ENCODE measurements at regions not wholly inside any gene's neighbourhood (a gene's known extent, or its start where the extent isn't known, plus 50 kb on each side); places are given as distances from the start of the nearest gene placed in this dataset.

GRCh38 chr22:49046000-49046545 lies 781.6 kb downstream of the BRD1 start:
- DNase-seq (ENCODE audit: low read depth): no peak

- no peak for DNase-seq (ENCODE audit: low read depth)
These were observed 782.4 kb downstream of the BRD1 start for GRCh38 chr22:49045276-49045675.

DNA sequence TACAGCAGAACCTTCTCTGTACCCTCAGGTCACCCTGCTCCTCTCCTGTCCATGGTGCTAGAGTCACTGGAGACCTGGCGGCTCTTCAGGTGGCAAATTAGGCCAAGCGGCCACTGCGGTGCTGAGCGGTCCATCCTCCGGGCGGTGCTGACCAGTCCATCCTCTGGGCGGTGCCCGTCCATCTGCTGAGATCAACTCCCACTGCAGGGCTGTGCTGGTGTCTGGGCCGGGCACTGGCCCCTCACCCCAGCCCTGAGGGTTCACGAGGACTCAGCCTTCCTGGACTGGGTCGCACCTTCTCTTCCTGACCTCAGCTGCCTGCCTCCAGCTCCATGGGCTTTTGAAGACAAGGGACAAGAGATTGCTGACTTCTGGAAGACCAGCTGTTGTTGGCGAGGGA lies 782.9 kb downstream of the BRD1 start:
- no peak for DNase-seq (ENCODE audit: low read depth)

- DNase-seq (ENCODE audit: low read depth): no peak
These were observed 783.6 kb downstream of the BRD1 start for GRCh38 chr22:49044091-49044490.

DNA sequence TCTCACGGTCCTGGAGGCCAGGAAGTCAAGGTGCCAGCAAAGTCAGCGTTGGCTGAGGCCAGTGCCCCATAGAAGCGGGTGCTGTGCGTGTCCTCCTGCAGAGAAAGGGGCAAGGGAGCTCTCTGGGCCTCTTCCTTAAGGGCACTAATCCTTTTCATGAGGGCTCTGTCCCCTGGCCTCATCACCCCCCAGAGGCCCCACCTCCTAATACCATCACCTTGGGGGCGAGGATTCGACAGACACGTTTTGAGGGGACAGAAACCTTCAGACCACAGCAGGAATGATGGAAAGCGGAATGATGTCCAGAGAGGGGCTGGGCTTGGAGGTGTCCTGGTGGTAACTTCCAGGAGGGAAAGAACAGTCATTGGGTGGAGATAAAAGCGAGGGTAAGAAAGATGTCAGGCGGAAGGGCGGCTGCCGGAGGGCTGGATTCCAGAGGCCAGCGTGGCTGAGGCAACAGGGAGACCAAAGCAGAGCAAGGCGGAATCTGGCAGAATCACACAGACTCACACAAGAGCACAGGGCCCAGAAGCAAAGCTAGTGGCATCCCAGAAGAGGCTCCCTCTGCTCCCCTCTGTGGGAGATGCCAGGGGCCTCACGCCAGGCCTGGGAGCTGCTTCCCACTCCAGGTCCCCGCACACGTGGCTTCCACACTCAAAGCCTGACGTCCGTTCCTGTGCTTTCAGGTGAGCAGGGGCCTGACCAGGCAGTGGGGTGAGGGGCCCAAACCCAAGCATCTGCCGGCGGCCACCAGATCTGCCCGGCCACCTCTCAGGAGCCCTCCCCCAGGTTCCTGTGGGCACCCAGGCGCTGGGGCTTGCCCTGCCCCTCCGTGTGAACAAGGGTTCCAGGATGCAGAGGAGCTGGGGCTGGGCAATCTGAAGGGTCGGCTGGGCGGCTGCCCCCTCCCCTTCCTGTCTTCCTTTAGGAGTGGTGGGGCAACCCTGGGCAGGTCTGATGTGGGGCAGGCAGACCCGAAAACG lies 784.5 kb downstream of the BRD1 start:
- no peak for DNase-seq (ENCODE audit: low read depth)

DNA sequence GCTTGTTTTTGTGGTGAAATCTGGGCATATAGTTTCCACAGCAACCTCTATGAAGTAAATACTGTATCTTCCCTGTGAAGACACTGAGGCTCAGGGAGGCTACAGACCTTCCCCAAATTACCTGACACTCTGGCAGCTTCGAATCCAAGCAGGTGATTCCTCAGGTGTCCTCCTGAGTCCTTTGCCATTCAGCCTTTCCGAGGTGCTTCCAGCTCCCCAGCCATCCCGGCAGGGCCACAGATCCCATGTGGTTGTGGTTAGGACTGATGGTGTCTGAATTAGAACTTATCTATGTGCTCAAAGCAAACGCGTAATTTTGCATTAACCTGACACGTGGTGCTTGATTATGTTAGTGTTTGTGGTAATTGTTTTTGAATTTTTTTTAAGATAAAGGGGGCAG lies 785.6 kb downstream of the BRD1 start:
- no peak for DNase-seq (ENCODE audit: low read depth)

GRCh38 chr22:49040754-49041467 lies 786.8 kb downstream of the BRD1 start:
- no peak for DNase-seq (ENCODE audit: low read depth)

DNA sequence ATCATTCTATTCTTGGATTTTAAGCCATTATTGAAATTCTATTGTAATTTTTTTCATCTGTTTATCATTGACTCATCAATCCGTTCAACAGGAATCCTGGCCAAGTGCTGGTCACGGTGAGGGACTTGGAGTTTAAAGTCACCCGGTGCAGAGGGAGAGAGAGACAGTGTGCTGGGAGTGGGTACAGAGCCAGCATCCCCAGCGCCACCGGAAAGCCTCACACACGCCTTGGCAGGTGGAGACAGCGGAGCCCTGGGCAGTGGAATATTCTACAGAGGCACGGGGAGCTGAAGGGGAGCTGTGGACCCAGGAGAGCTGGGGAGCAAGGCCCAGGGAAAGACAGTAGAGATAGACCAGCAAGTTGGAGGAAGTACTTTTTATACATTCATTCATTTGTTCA lies 787.6 kb downstream of the BRD1 start:
- no peak for DNase-seq (ENCODE audit: low read depth)

DNA sequence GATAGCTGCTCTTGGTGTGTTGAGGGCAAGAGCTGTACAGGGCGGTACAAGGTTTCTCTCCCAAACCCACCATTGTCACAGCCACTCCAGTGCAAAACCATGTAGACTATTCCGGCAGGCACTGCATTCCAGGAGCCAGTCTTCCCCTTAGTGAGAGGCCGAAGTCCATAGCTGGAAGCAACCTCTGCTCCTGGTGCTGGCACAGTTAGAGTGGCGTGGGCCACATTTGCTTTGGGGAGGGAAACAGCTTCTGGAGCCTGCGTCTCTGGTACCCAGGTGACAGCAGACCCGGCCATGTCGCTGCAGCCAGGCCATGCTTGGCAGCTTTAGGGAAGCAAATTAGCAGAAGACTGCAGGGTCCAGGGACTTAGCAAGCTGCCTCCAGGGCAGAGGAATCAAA lies 788.0 kb downstream of the BRD1 start:
- no peak for DNase-seq (ENCODE audit: low read depth)

- DNase-seq (ENCODE audit: low read depth): no peak
These were observed 789.9 kb downstream of the BRD1 start for GRCh38 chr22:49037701-49038245.

- DNase-seq (ENCODE audit: low read depth): no peak
These were observed 791.2 kb downstream of the BRD1 start for GRCh38 chr22:49036513-49036912.

DNA sequence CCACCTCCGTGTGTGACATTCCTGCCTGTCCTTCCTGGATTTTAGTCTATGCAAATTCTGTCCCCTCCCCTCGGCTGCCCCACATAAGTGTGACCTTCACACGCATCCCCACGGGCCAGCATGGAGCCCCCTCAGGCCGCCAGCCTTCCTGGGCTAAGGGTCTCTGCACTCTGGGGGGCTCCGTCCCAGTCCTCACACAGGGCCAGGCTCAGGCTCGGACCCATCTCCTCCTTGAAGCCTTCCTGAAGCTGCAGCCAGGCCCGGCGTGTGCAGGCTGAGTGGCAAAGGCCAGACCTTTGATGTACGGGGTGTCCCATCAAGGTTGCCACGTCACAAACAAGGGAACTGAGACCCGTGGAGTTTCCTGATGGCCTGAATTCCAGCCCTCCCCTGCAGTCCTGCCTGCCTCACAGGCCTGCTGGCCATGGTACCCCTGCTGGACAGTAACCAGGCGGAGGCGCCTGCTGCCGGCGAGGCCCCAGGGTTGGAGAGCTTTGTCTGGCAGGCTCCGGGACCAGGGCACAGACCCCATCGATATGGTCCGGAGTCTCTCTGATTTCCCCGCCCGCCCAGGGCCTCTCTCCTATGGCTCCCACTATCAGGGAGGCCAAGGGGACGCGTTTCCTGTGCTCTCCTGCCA lies 791.7 kb downstream of the BRD1 start:
- no peak for DNase-seq (ENCODE audit: low read depth)

- no peak for DNase-seq (ENCODE audit: low read depth)
These were observed 792.5 kb downstream of the BRD1 start for GRCh38 chr22:49034836-49035817.

- DNase-seq (ENCODE audit: low read depth): no peak
These were observed 794.1 kb downstream of the BRD1 start for GRCh38 chr22:49033616-49034015.

DNA sequence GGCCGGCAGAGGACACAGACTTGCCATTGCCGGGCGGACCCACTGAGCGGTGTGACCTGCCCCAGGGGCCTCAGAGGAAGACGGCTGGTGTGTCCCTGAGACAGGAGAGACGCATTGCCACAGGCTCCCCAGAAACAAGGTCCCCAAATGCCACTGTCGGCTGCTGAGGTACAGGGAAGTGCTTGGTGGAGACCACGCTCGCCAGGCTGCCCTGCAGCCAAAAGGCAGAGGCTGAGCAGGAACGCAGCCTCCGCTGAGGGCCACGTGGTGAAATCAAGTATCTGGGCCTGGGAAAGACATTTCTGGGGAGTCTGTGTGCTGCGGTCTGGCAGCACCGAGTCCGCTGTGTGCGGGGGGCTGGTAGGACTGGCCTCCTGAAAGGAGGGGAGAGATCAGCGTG lies 794.9 kb downstream of the BRD1 start:
- no peak for DNase-seq (ENCODE audit: low read depth)

DNA sequence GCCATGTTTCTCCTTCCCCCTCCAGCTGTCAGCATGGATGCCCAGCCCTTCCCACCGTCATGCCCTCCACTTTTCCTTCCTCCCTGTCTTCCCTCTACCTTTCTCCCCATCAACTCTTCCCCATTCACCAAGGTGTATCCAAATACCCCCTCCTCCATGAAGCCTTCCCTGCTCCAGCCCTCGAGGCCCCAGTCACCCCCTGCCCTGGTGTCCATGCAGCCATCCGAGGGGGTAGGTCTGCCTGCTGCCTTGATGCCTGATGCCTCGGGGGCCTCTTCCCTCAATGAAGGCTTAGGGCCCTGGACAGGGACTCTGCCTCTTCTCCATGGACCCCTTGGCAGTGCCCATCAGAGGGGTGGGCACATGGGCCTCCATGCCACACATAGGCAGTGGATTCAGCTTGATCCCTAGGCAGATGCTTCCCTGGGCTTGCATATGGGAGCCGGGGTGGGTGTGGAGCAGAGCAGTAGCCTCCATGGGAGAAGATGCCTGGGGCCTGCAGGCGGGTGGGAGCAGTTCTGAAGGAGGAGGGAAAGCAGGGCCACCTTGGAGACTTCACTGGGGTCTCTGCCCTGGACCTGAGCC lies 795.8 kb downstream of the BRD1 start:
- no peak for DNase-seq (ENCODE audit: low read depth)

DNA sequence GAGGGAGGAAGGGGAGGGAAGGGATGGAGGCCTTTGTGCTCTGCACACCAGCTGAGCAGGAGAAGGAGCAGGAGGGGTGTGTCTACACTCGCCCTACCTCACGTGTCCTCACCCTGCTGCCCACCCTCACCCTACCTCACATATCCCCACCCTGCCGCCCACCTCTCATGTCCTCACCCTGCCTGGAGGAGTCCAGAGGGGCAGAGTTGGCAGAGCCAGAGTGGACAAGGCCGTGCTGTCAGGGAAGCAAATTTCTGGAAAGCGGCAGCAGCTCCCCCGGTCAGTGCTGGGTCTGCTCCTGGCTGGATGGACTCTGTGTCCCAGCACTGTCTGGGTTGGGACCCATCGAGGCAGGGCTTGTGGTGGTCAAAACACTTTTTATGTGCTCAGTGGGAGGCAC lies 799.6 kb downstream of the BRD1 start:
- no peak for DNase-seq (ENCODE audit: low read depth)

- no peak for DNase-seq (ENCODE audit: low read depth)
These were observed 800.4 kb downstream of the BRD1 start for GRCh38 chr22:49027368-49027670.

DNA sequence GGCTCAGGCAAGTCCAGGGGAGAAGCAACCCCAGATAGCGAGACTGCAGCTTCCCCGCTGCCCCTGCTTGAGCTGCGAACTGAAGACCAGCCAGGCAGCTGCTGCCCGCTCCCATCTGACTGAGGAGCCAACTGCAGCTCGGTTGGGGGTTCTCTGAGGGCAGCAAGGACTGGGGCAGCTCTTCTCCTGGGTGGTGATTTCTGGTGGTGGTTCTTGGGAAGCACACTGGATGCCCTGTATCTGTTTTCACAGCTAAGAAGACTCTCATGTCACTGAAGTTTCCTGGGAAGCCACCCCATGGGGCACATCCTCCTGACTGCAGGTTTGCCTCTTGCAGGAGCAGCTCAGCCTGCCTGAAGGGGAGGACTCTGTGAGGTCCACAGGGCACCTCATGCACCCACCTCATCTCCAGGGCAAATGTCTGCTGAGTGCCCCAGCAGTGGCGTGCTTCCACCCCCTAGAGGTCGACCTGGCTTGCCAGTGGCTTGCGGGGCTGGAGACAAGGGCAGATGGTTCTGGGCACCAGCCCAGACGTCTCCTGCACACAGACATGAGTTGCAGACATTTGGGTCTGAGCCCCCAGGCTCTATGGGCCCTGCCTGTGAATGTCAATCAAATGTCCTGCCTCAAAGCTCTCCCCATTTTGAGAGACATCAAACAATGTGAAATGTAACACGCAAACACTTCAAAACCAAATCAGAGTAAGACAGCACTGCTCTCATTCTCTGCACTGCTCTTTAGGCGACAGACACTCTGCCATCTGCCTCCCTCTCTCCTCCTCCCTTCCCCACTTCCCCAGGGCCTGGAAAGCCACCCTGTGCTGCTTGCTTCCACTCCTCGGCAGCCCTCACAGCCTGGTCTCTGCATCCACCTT lies 800.9 kb downstream of the BRD1 start:
- no peak for DNase-seq (ENCODE audit: low read depth)

All from stimulated activated CD8-positive, alpha-beta memory T cell treated with anti-CD3 and anti-CD28 coated beads, Interleukin-12 subunit alpha, Interleukin-12 subunit beta, amount 100 ng/mL, for 4 hours (primary cell).